Stomach (tissue), 8 donors: ENCODE measurements at regions not wholly inside any gene's neighbourhood (a gene's known extent, or its start where the extent isn't known, plus 50 kb on each side); places are given as distances from the start of the nearest gene placed in this dataset.
A peak's percentile ranks its signal among the peaks of the same experiment; 100 is the strongest.

Experiments used
- DNase-seq, 2 donors: peaks; one replicate each; pipeline versions ENCODE4 v3.0.0 to v3.0.0-alpha.2; 2013 to 2019
- H3K27ac ChIP-seq, 5 donors: fragments of 200-600 bp in 4 of 5; sonication (generic) in 4 of 5; one replicate each; pipeline ENCODE4 v1.5.1; 2013 to 2019; ENCODE audit warnings: mild to moderate bottlenecking in 1 of 5, moderate library complexity in 1 of 5
- H3K27me3 ChIP-seq, 3 donors: fragments of 200-600 bp; sonication (generic); one replicate each; pipeline ENCODE4 v1.5.1; 2017 to 2019; ENCODE audit warnings: mixed run types in 1 of 3
- H3K36me3 ChIP-seq, 4 donors: fragments of 200-600 bp; sonication (generic); 1 replicate in 3 of 4; 2 replicates in 1 of 4; pipeline ENCODE4 v1.5.1; 2016 to 2019
- H3K4me1 ChIP-seq, 4 donors: fragments of 200-600 bp; sonication (generic); one replicate each; pipeline ENCODE4 v1.5.1; 2016 to 2019
- H3K4me3 ChIP-seq, 4 donors: fragments of 200-600 bp; sonication (generic) in 3 of 4; one replicate each; pipeline ENCODE4 v1.5.1; 2016 to 2019; ENCODE audit warnings: mild to moderate bottlenecking in 1 of 4
- H3K9me3 ChIP-seq, 4 donors: fragments of 200-600 bp; sonication (generic); one replicate each; pipeline ENCODE4 v1.5.1; 2016 to 2019
- CTCF ChIP-seq, 7 experiments: fragments of 450-650 bp in 4 of 7; fragments of 200-600 bp in 3 of 7; sonication (generic) in 3 of 7; IDR thresholded peaks; one replicate each; pipeline ENCODE4 v1.5.1; 2016 to 2019; ENCODE audit warnings: antibody characterized with exemption in 7 of 7, control low read depth in 2 of 7, mild to moderate bottlenecking in 1 of 7
- EP300 ChIP-seq: sonication (generic); formaldehyde crosslinking; IDR thresholded peaks from one replicate; pipeline ENCODE4 v1.6.1; 2017; ENCODE audit warnings: antibody characterized with exemption
- POLR2A ChIP-seq, 4 donors: fragments of 450-650 bp; IDR thresholded peaks; one replicate each; pipeline ENCODE4 v1.6.1; 2016; ENCODE audit warnings: antibody characterized with exemption in 4 of 4, control low read depth in 2 of 4, mild to moderate bottlenecking in 1 of 4, moderate library complexity in 1 of 4
- POLR2AphosphoS5 ChIP-seq, 3 donors: sonication (generic); formaldehyde crosslinking; IDR thresholded peaks; one replicate each; pipeline ENCODE4 v1.6.1; 2016; ENCODE audit warnings: antibody characterized with exemption in 3 of 3
- WGBS, 5 donors: extraction: QIAGEN DNeasy Blood & Tissue Kit in 3 of 5; methylation state at CpG; one replicate each; pipeline versions ENCODE4 v1.1.5 to v1.1.7; 2013 to 2018; 5-methylcytosine and 5-hydroxymethylcytosine counted together
- intact Hi-C: fragments of 100-400 bp; cut with DNase I; formaldehyde crosslinking; loops from one replicate; pipeline ENCODE4 v1.15.1; 2023; ENCODE audit warnings: low total_unique reads
- donor health status: healthy with polysubstance abuse.
- donor health status: Bipolar disorder and iron deficiency.
- donor health status: healthy.

- no peak overlapping the region for H3K4me3 ChIP-seq
Observed at GRCh38 chr2:216293883-216294282, 78.4 kb downstream of the MARCHF4 start.

GRCh38 chr2:216292886-216293301, 79.4 kb downstream of the MARCHF4 start:
- intact Hi-C loops = no loop called here
- Histone ChIP-seq H3K27ac (no peak overlapping the region), H3K4me1 (no peaks in the 10 kb centered on the region), H3K9me3 (no peaks in the 10 kb centered on the region), H3K36me3 (no peaks in the 10 kb centered on the region), H3K27me3 (peaks cover 0 to 7% (median 0%) of the 10 kb centered on the region in 3 donors), H3K4me3 (no peak overlapping the region)
- peak in 1 of 2 donors; percentile 20 for DNase-seq
- TF ChIP-seq POLR2A (IDR thresholded peaks at IDR 0.05) (no peak), CTCF (IDR thresholded peaks at IDR 0.05) (no peak), EP300 (no peak), POLR2AphosphoS5 (IDR thresholded peaks at IDR 0.05) (no peak)
- 21 to 39% (median 33%) methylated on average over 5 of the region's 5 CpGs for WGBS, 5 donors

More at GRCh38 chr2:216293883-216294282, 78.4 kb downstream of the MARCHF4 start:
- H3K9me3 ChIP-seq = no peaks in the 10 kb centered on the region
- intact Hi-C loops = no loop called here
- no peaks in the 10 kb centered on the region for H3K36me3 ChIP-seq
- H3K27me3 ChIP-seq = peaks cover 0 to 5% (median 0%) of the 10 kb centered on the region in 3 donors
- DNase-seq = no peak
- H3K27ac ChIP-seq = no peak overlapping the region
- H3K4me1 ChIP-seq = no peaks in the 10 kb centered on the region
- 71 to 96% (median 88%) methylated on average over 3 to 5 of the region's 5 CpGs for WGBS, 5 donors
- TF ChIP-seq EP300 (no peak), POLR2A (IDR thresholded peaks at IDR 0.05) (no peak), CTCF (IDR thresholded peaks at IDR 0.05) (no peak), POLR2AphosphoS5 (IDR thresholded peaks at IDR 0.05) (no peak)

GRCh38 chr2:216292475-216292874, 79.8 kb downstream of the MARCHF4 start:
- H3K4me1 ChIP-seq = no peaks in the 10 kb centered on the region
- TF ChIP-seq POLR2A (IDR thresholded peaks at IDR 0.05) (no peak), POLR2AphosphoS5 (IDR thresholded peaks at IDR 0.05) (no peak), CTCF (IDR thresholded peaks at IDR 0.05) (no peak)
- DNase-seq = no peak
- H3K36me3 ChIP-seq = no peaks in the 10 kb centered on the region
- no peak overlapping the region for H3K4me3 ChIP-seq
- 93 to 96% (median 95%) methylated on average over 5 of the region's 5 CpGs for WGBS, 5 donors
- intact Hi-C loops = no loop called here
- H3K27me3 ChIP-seq = peaks cover 0 to 9% (median 0%) of the 10 kb centered on the region in 3 donors
- no peak overlapping the region for H3K27ac ChIP-seq
- no peaks in the 10 kb centered on the region for H3K9me3 ChIP-seq

- no peak overlapping the region for H3K27ac ChIP-seq
- no peaks in the 10 kb centered on the region for H3K4me1 ChIP-seq
- peaks cover 0 to 25% (median 0%) of the 10 kb centered on the region in 3 donors for H3K27me3 ChIP-seq
- intact Hi-C loops = no loop called here
- H3K9me3 ChIP-seq = no peaks in the 10 kb centered on the region
- H3K36me3 ChIP-seq = no peaks in the 10 kb centered on the region
- no peak overlapping the region for H3K4me3 ChIP-seq
- 8 to 19% (median 17%) methylated on average over 2 of the region's 2 CpGs for WGBS, 5 donors
- peak in 1 of 2 donors; percentile 39 for DNase-seq
- TF ChIP-seq EP300 = no peak
- TF ChIP-seq POLR2A (IDR thresholded peaks at IDR 0.05) = no peak
Observed at GRCh38 chr2:216289470-216289869, 82.8 kb downstream of the MARCHF4 start.

- Histone ChIP-seq H3K27ac (no peak overlapping the region), H3K4me1 (no peaks in the 10 kb centered on the region), H3K36me3 (no peaks in the 10 kb centered on the region), H3K27me3 (peaks cover 0 to 25% (median 0%) of the 10 kb centered on the region in 3 donors), H3K9me3 (no peaks in the 10 kb centered on the region), H3K4me3 (no peak overlapping the region)
- intact Hi-C loops = no loop called here
- WGBS, 5 donors = 48 to 60% (median 51%) methylated on average over 3 to 5 of the region's 5 CpGs
- no peak for DNase-seq
- TF ChIP-seq POLR2A (IDR thresholded peaks at IDR 0.05) (no peak), CTCF (IDR thresholded peaks at IDR 0.05) (no peak), POLR2AphosphoS5 (IDR thresholded peaks at IDR 0.05) (no peak), EP300 (no peak)
Observed at GRCh38 chr2:216287251-216287650, 85.0 kb downstream of the MARCHF4 start.
